Esophagus muscularis mucosa (tissue), 3 donors: ENCODE measurements at regions not wholly inside any gene's neighbourhood (a gene's known extent, or its start where the extent isn't known, plus 50 kb on each side); places are given as distances from the start of the nearest gene placed in this dataset.

Experiments used
- POLR2A ChIP-seq: fragments of 450-650 bp; IDR thresholded peaks from one replicate; pipeline ENCODE4 v1.6.1; 2017; ENCODE audit warnings: antibody characterized with exemption, moderate library complexity, mild to moderate bottlenecking, low read depth
- POLR2AphosphoS5 ChIP-seq, 2 donors: sonication (generic); formaldehyde crosslinking; IDR thresholded peaks; one replicate each; pipeline ENCODE4 v1.6.1; 2017; ENCODE audit warnings: antibody characterized with exemption in 2 of 2
- TF ChIP-seq, protein P1 (sequence below), 3 experiments: fragments of 200-600 bp in 2 of 3; fragments of 450-650 bp in 1 of 3; sonication (generic) in 2 of 3; IDR thresholded peaks; one replicate each; pipeline ENCODE4 v1.5.1; 2017 to 2019; ENCODE audit warnings: antibody characterized with exemption in 3 of 3, mild to moderate bottlenecking in 2 of 3, moderate library complexity in 1 of 3

DNA sequence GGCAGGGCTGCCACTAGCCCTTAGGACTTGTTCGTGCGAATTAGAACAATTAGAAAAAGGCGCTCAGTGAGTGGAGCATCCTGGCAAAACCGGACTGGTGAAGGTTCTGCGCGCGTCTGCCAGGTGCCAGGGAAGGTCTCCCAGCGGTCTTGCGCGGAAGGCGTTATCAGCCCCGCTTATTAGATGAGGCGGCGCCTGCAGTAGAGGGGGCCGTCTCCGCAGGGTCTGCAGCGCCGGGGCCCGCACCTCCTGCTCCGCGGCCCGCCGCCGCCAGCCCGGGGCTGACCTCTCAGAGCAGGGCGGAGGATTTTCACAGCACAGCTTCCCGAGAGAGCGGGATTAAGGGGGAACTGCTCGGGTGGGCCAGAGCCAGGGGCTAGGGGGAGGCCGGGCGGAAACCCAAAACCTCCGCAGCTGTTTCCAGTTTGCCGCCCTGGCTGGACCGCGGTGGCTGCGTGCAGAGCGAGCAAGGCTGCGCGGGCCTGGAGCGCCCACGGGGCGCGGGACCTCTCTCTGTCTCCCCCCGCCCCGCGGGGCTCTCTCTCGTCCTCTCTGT, 155.2 kb downstream of the FOXD2 start:
- TF ChIP-seq, protein P1, sequence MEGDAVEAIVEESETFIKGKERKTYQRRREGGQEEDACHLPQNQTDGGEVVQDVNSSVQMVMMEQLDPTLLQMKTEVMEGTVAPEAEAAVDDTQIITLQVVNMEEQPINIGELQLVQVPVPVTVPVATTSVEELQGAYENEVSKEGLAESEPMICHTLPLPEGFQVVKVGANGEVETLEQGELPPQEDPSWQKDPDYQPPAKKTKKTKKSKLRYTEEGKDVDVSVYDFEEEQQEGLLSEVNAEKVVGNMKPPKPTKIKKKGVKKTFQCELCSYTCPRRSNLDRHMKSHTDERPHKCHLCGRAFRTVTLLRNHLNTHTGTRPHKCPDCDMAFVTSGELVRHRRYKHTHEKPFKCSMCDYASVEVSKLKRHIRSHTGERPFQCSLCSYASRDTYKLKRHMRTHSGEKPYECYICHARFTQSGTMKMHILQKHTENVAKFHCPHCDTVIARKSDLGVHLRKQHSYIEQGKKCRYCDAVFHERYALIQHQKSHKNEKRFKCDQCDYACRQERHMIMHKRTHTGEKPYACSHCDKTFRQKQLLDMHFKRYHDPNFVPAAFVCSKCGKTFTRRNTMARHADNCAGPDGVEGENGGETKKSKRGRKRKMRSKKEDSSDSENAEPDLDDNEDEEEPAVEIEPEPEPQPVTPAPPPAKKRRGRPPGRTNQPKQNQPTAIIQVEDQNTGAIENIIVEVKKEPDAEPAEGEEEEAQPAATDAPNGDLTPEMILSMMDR (IDR thresholded peaks at IDR 0.05): no peak
- TF ChIP-seq POLR2A: no peak
- no peak for TF ChIP-seq POLR2AphosphoS5 (IDR thresholded peaks at IDR 0.05)
